GM12891 (cell line): ENCODE measurements at regions not wholly inside any gene's neighbourhood (a gene's known extent, or its start where the extent isn't known, plus 50 kb on each side); places are given as distances from the start of the nearest gene placed in this dataset.
"Not testable (repeated sequence)": the region's sequence is repeated elsewhere in the genome, so short reads cannot be mapped to it uniquely, and the experiment has no call there.

Experiments used
- DNase-seq: peaks from one replicate; pipeline ENCODE4 v3.0.0; 2011; ENCODE audit warnings: low spot score; ENCODE audit not compliant: insufficient read length
- FAIRE-seq: peaks from 2 replicates; lab custom pipeline; 2011; peaks lifted over from hg19 to GRCh38; lab: Jason Lieb, UNC
- PAX5 ChIP-seq: IDR thresholded peaks from 2 replicates; pipeline ENCODE4 v1.6.1; 2011; ENCODE audit warnings: low read length, moderate library complexity, mild to moderate bottlenecking; ENCODE audit not compliant: insufficient read depth, severe bottlenecking
- POLR2A ChIP-seq: IDR thresholded peaks from 2 replicates; pipeline ENCODE4 v1.6.1; 2011; ENCODE audit warnings: low read depth, low read length, control low read depth
- POLR2AphosphoS5 ChIP-seq: IDR thresholded peaks from 2 replicates; pipeline ENCODE4 v1.6.1; 2011; ENCODE audit warnings: low read depth, low read length, control low read depth
- POU2F2 ChIP-seq: IDR thresholded peaks from 2 replicates; pipeline ENCODE4 v1.6.1; 2011; ENCODE audit warnings: low read depth, mild to moderate bottlenecking, control low read depth, low read length, moderate library complexity
- SPI1 ChIP-seq: IDR thresholded peaks from 2 replicates; pipeline ENCODE4 v1.6.1; 2011; ENCODE audit warnings: low read depth, low read length, control low read depth
- TAF1 ChIP-seq: IDR thresholded peaks from 2 replicates; pipeline ENCODE4 v1.6.1; 2011; ENCODE audit warnings: low read depth, low read length, control low read depth

DNA sequence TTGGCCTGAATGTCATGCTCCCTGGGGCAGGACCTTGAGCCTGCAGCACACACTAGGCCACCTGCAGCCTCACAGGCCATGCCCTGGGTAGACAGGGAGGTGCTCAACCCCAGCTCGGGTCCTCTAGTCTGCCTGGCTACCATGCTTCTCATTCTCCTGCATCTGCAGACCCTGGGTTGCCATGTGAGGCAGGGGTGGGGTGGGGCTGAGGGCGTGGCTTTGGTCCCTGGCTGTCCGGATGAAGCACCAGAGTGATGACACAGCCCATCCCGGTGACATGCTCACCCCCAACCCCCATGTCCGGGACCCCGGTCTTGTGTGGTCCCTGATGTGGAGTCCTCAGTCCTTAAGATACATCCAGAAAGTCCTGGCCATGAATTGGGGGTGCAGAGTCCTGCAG lies 521.8 kb downstream of the GOLGA6L6 start:
- FAIRE-seq = not testable (repeated sequence)

DNA sequence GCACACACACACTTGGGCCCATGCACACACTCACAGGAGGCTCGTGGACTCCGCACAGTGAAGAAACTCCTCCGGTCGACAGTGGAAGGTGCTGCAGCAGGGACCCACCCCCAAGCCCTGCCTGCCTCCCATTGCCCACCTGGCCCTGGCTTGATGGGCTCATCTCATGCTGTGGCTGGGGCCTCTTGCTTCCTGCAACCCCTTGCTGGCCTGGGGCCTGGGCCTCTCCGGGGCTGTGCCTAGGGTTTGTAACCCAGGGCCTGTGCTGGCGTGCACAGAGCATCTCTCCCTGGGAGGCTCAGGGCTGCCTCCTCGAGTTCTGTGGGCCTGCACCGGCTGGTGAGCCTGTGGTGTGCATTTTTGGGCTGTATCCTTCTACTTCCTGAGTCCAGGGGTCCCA lies 524.0 kb downstream of the GOLGA6L6 start:
- not testable (repeated sequence) for FAIRE-seq, DNase-seq

More for the DNA sequence above, 521.8 kb downstream of the GOLGA6L6 start:
- DNase-seq = not testable (repeated sequence)

GRCh38 chr15:20016941-20017340 lies 524.7 kb downstream of the GOLGA6L6 start:
- not testable (repeated sequence) for FAIRE-seq, DNase-seq

GRCh38 chr15:20012837-20013236 lies 528.8 kb downstream of the GOLGA6L6 start:
- DNase-seq, FAIRE-seq: not testable (repeated sequence)

GRCh38 chr15:20010759-20011158 lies 530.8 kb downstream of the GOLGA6L6 start:
- FAIRE-seq, DNase-seq: not testable (repeated sequence)

GRCh38 chr15:20009619-20010018 lies 532.0 kb downstream of the GOLGA6L6 start:
- not testable (repeated sequence) for FAIRE-seq

GRCh38 chr15:20007338-20007737 lies 534.3 kb downstream of the GOLGA6L6 start:
- not testable (repeated sequence) for FAIRE-seq, DNase-seq

More at GRCh38 chr15:20009619-20010018, 532.0 kb downstream of the GOLGA6L6 start:
- DNase-seq = not testable (repeated sequence)

DNA sequence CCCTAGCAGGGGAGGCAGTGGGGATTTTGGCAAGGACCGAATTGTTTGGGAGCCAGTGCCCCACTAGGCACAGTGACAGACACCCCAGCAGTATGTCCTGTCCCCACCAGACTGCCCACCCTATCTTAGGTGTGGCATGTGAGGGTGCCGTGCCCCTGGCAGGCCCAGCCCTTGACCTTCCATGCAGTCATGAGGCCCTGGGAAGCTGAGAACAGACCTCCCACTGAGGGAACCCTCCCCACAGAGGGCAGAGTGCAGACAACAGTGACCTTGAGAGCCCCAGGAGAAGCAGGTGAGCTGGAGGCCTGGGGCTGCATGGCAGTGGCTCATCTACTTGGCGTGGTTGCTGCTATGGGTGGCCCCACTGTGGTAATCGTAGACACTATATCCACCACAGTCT lies 538.1 kb downstream of the GOLGA6L6 start:
- not testable (repeated sequence) for FAIRE-seq

DNA sequence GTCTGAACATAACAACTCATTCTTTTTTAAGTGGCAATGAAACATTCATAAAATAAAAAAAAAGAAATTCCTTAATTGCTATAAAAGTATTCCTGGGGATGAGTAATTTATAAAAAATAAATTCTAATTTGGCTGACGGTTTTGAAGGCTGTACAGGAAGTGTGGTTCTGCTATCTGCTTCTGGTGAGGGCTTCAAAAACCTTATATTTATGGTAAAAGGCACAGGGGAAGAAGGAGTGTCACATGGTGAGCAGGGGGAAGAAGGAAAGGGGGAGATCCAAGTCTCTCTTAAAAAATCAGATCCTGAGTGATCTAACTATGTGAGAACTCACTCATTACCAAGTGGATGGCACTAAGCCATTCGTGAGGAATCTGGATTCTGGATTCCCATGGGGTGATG lies 539.0 kb downstream of the GOLGA6L6 start:
- not testable (repeated sequence) for DNase-seq, FAIRE-seq

More for the DNA sequence above, 538.1 kb downstream of the GOLGA6L6 start:
- DNase-seq = not testable (repeated sequence)

GRCh38 chr15:19996574-19997194 lies 544.9 kb downstream of the GOLGA6L6 start:
- not testable (repeated sequence) for DNase-seq, FAIRE-seq

- not testable (repeated sequence) for DNase-seq, FAIRE-seq
Measured at GRCh38 chr15:19995296-19995695, 546.3 kb downstream of the GOLGA6L6 start.

DNA sequence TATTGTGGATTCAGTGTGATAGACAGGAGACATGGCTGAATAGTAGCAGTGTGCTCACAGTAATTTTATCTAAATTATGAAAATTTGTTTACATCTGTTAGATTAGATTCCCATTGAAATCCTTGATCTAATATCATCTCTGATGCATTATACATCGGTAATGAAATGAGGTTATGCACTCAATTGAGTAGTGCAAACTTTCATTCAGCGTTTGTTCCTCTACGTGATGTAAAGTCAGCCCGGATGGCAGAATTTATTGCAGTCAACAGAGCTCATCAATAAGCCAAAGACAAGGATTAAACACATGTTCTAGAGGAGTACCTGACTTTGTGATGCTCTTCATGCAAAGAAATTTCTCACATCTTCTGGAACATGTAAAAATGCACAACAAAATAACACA lies 549.2 kb downstream of the GOLGA6L6 start:
- DNase-seq = no peak
- TF ChIP-seq TAF1 (no peak), SPI1 (no peak), PAX5 (no peak), POLR2AphosphoS5 (no peak), POU2F2 (no peak), POLR2A (no peak)
- no peak for FAIRE-seq

- DNase-seq (no peak), FAIRE-seq (no peak)
- TF ChIP-seq POLR2AphosphoS5 (no peak), POLR2A (no peak), PAX5 (no peak), POU2F2 (no peak), TAF1 (no peak), SPI1 (no peak)
Measured at GRCh38 chr15:19988094-19988660, 553.4 kb downstream of the GOLGA6L6 start.
